T-cell (primary cell): ENCODE measurements at regions not wholly inside any gene's neighbourhood (a gene's known extent, or its start where the extent isn't known, plus 50 kb on each side); places are given as distances from the start of the nearest gene placed in this dataset.

Experiments used
- ATAC-seq, 4 experiments: fragments of 200-7000 bp in 3 of 4; fragments of 150-1000 bp in 1 of 4; cut with Tn5 transposase; replicated peaks in 1 of 4; 1 replicate in 3 of 4; 2 replicates in 1 of 4; pipeline ENCODE4 v1.10.0; 2021; ENCODE audit warnings: moderate library complexity in 3 of 4, mild to moderate bottlenecking in 2 of 4, moderate number of reproducible peaks in 1 of 4
- CTCF ChIA-PET, 2 donors: fragments of 300-600 bp; sonication (Branson Sonifier 250); formaldehyde crosslinking; loops; one replicate each; lab custom pipeline; 2022; ENCODE audit warnings: antibody characterized with exemption in 2 of 2; lab: Charles Lee
- POLR2A ChIA-PET, 2 donors: fragments of 300-600 bp; sonication (Branson Sonifier 250); formaldehyde crosslinking; loops; one replicate each; lab custom pipeline; 2022; ENCODE audit warnings: antibody characterized with exemption in 2 of 2; lab: Charles Lee
- DNase-seq, 35 experiments: peaks; one replicate each; pipeline versions ENCODE4 v3.0.0 to v3.0.0-alpha.2; 2013 to 2023
- H3K27ac ChIP-seq: one replicate; pipeline ENCODE4 v1.5.1; 2013; ENCODE audit warnings: low read length
- H3K27me3 ChIP-seq, 2 experiments: replicated peaks in 1 of 2; 1 replicate in 1 of 2; 2 replicates in 1 of 2; pipeline versions ENCODE4 v1.6.1 to v1.7.0; 2013; ENCODE audit warnings: low read length in 1 of 2, mixed read lengths in 1 of 2; ENCODE audit not compliant: control insufficient read depth in 2 of 2, insufficient read depth in 2 of 2; ENCODE audit errors: extremely low read depth in 1 of 2
- H3K36me3 ChIP-seq, 2 donors: 1 replicate in 1 of 2; 2 replicates in 1 of 2; pipeline versions ENCODE4 v1.6.1 to v1.7.0; 2013; ENCODE audit warnings: low read length in 1 of 2; ENCODE audit not compliant: control insufficient read depth in 2 of 2, insufficient read depth in 1 of 2; ENCODE audit errors: extremely low read depth in 1 of 2
- H3K4me1 ChIP-seq, 2 experiments: 1 replicate in 1 of 2; 2 replicates in 1 of 2; pipeline versions ENCODE4 v1.6.1 to v1.7.0; 2013; ENCODE audit warnings: low read length in 2 of 2, mixed read lengths in 1 of 2; ENCODE audit not compliant: insufficient read depth in 2 of 2, control insufficient read depth in 1 of 2; ENCODE audit errors: extremely low read depth in 1 of 2
- H3K4me3 ChIP-seq, 2 donors: 1 replicate in 1 of 2; 2 replicates in 1 of 2; pipeline versions ENCODE4 v1.5.1 to v1.7.0; 2013; ENCODE audit warnings: mild to moderate bottlenecking in 2 of 2, low read length in 1 of 2, moderate library complexity in 1 of 2; ENCODE audit not compliant: control insufficient read depth in 1 of 2; ENCODE audit errors: extremely low read depth in 1 of 2
- H3K9me3 ChIP-seq: 2 replicates; pipeline ENCODE4 v1.7.0; 2013
- H3K27ac Mint-ChIP-seq, 2 donors: one replicate each; pipeline ENCODE4 v1.8.0; 2020 to 2021; ENCODE audit warnings: mild to moderate bottlenecking in 2 of 2, mixed read lengths in 2 of 2
- H3K27me3 Mint-ChIP-seq, 2 donors: one replicate each; pipeline ENCODE4 v1.8.0; 2021 to 2022; ENCODE audit warnings: mixed read lengths in 2 of 2
- H3K36me3 Mint-ChIP-seq: one replicate; pipeline ENCODE4 v1.8.0; 2021; ENCODE audit warnings: mixed read lengths
- H3K4me1 Mint-ChIP-seq, 3 donors: one replicate each; pipeline ENCODE4 v1.8.0; 2020 to 2022; ENCODE audit warnings: mixed read lengths in 3 of 3, mild to moderate bottlenecking in 1 of 3
- H3K4me3 Mint-ChIP-seq, 3 donors: one replicate each; pipeline ENCODE4 v1.8.0; 2020 to 2022; ENCODE audit warnings: mild to moderate bottlenecking in 3 of 3, mixed read lengths in 3 of 3, moderate library complexity in 3 of 3
- H3K9me3 Mint-ChIP-seq, 3 donors: one replicate each; pipeline ENCODE4 v1.8.0; 2020 to 2022; ENCODE audit warnings: mixed read lengths in 3 of 3
- WGBS: methylation state at CpG from one replicate; pipeline ENCODE4 v1.1.5; 2013; ENCODE audit warnings: missing lambda C conversion rate; ENCODE audit not compliant: insufficient coverage; 5-methylcytosine and 5-hydroxymethylcytosine counted together

DNA sequence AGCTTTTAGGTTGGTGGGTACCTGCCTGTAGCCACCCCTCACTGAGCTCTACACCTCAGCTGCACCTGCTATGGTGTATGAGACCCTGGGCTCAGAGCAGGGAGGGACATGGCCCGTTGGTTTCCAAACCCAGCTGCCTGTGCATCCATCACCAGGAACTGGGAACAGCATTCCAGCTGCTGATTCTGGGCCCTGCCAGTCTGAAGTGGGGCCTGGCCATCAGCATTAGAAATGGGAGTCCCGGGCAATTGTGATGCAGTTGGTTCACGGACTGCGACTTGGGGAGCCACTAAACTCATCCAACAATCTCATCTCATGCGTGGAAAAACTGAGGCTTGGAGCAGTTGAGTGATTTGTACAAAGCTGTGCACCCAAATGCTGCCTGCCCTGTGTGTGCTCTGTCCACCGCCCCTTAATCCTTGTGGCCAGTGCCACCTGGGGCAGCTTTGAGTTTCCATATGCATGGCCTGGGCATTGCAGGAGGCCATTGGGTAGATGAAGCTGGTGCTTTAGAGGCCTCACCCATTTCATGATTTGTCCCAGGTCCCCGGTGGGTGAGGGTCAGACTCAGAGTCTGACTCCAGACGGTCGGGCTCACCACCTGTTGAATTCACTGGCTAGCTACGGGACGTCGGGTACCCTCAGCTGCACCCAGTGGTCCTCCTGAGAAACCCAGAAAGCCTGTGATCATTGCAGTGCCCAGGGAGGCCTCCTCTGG, 109.0 kb upstream of the SHH start:
- Histone ChIP-seq H3K27me3 (peaks cover 0 to 14% of the 10 kb centered on the region in 2 experiments), H3K4me3 (no peak overlapping the region), H3K4me1 (no peaks in the 10 kb centered on the region), H3K36me3 (no peaks in the 10 kb centered on the region), H3K9me3 (no peaks in the 10 kb centered on the region), H3K27ac (no peak overlapping the region)
- H3K4me1 Mint-ChIP-seq = no peaks in the 10 kb centered on the region
- DNase-seq (no peak), ATAC-seq (no peak)
- no peaks in the 10 kb centered on the region for H3K36me3 Mint-ChIP-seq
- ChIA-PET CTCF (no interaction called here), POLR2A (no interaction called here)
- 84% methylated on average over 8 of the region's 12 CpGs for WGBS
- H3K4me3 Mint-ChIP-seq = no peak overlapping the region
- no peak overlapping the region for H3K27ac Mint-ChIP-seq
- peaks cover 0 to 6% (median 0%) of the 10 kb centered on the region in 3 donors for H3K9me3 Mint-ChIP-seq
- peaks cover 1 to 6% of the 10 kb centered on the region in 2 donors for H3K27me3 Mint-ChIP-seq

DNA sequence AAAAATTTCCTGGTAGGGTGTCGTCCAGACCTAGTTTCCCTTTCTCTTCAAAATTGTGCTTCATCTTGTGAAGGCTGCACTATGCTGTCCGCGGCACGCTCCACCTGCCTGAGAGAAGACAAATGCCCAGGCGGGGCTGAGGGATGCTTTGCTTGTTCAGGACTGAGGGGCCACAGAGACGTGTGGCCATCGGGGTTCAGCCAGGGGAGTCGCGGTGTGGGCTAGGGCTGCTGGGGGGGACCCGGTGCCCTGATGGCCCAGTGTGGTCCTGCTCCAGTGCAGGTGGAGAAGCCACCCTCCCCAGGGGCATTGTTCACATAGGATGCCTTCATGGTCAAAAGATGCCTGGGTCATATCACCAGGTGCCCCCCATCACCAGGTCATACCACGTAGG, 107.8 kb upstream of the SHH start:
- CTCF ChIA-PET = no interaction called here
- POLR2A ChIA-PET = no interaction called here
- H3K27ac ChIP-seq = no peak overlapping the region

DNA sequence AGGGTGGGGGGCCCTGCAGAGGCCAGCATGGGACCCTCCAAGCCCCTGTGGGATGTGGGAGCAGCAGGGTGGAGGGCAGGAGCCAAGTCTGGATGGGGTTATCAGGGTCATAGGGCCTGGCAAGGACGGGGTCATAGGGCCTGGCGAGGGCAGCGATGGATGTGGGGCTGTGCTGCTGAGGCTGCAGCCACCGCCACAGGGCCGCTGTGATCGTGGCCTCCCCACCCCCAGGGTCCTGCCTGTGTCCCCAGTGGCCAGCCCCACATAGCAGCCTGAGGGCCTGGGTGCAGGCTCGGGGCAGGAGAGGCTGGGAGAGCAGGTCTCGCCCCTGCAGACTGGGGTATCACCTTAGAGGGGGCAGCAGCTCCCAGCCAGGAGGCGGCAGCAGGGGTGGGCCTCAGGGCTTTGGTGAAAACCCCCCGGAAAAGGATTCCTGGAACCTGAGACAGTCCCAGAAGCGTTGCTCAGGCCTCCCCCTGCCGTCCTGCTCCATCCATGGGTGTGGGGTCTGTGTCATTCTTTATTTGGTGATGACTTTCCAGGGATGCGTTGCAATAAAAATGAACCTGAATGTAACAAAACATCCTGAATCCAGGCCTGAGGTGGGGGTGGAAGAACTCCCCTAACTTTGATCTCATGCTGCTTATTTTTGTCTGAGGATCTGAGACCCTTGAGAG, 107.3 kb upstream of the SHH start:
- Mint-ChIP-seq H3K4me1 (no peaks in the 10 kb centered on the region), H3K27me3 (peaks cover 1 to 7% of the 10 kb centered on the region in 2 donors), H3K9me3 (peaks cover 0 to 6% (median 0%) of the 10 kb centered on the region in 3 donors), H3K36me3 (no peaks in the 10 kb centered on the region), H3K27ac (no peak overlapping the region), H3K4me3 (no peak overlapping the region)
- DNase-seq (no peak), ATAC-seq (no peak)
- Histone ChIP-seq H3K9me3 (no peaks in the 10 kb centered on the region), H3K4me3 (no peak overlapping the region), H3K36me3 (no peaks in the 10 kb centered on the region), H3K27me3 (peaks cover 0 to 10% of the 10 kb centered on the region in 2 experiments), H3K27ac (no peak overlapping the region), H3K4me1 (no peaks in the 10 kb centered on the region)
- 74% methylated on average over 3 of the region's 13 CpGs for WGBS
- ChIA-PET CTCF (interaction anchor here in 1 of 2 donors (0.5 kb wide), 1 partner anchor 1982 kb away, joined by 3 read pairs; no protein-coding TSS in a partner anchor), POLR2A (no interaction called here)

More for the DNA sequence above, 107.8 kb upstream of the SHH start:
- WGBS = 90% methylated on average over 2 of the region's 11 CpGs
- H3K36me3 Mint-ChIP-seq = no peaks in the 10 kb centered on the region
- no peak overlapping the region for H3K4me3 Mint-ChIP-seq
- peaks cover 0 to 10% of the 10 kb centered on the region in 2 experiments for H3K27me3 ChIP-seq
- peaks cover 0 to 6% (median 0%) of the 10 kb centered on the region in 3 donors for H3K9me3 Mint-ChIP-seq
- no peaks in the 10 kb centered on the region for H3K4me1 ChIP-seq
- H3K27me3 Mint-ChIP-seq = peaks cover 1 to 7% of the 10 kb centered on the region in 2 donors
- no peak overlapping the region for H3K27ac Mint-ChIP-seq
- no peak overlapping the region for H3K4me3 ChIP-seq
- no peaks in the 10 kb centered on the region for H3K4me1 Mint-ChIP-seq
- H3K36me3 ChIP-seq = no peaks in the 10 kb centered on the region
- H3K9me3 ChIP-seq = no peaks in the 10 kb centered on the region
- ATAC-seq = no peak
- no peak for DNase-seq

DNA sequence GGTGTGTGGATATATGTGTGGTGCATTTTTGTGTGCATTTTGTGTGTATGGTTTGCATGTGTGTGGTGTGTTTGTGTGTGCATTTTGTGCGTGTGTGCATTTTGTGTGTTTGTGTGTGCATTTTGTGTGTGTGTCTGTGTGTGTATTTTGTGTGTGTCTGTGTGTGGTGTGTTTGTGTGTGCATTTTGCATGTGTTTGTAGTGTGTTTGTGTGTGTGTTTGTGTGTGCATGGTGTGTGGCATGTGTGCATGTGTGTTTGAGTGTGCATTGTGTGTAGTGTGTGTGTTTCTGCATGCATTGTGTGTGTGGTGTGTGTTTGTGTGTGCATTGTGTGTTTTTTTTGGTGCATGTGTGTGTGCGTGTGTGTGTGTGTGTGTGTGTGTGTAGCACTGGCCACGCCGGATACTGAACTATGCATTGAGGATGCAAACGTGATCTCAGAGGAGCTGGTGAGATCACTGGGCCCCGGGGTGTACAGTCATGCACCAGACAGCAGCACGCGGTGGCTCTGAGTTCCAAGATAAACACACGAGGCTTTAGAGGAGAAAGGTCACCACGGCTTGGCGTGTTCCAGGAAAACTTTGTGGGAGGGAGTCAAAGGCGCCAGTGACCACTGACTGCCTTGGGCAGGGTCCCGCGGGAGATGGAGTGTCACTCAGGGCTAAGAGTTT, 106.6 kb upstream of the SHH start:
- Mint-ChIP-seq H3K4me3 (no peak overlapping the region), H3K4me1 (no peaks in the 10 kb centered on the region), H3K36me3 (no peaks in the 10 kb centered on the region), H3K9me3 (peaks cover 0 to 6% (median 0%) of the 10 kb centered on the region in 3 donors), H3K27ac (no peak overlapping the region), H3K27me3 (peaks cover 1 to 7% of the 10 kb centered on the region in 2 donors)
- POLR2A ChIA-PET = no interaction called here
- CTCF ChIA-PET = interaction anchor here in 1 of 2 donors (0.5 kb wide), 1 partner anchor 1981 kb away, joined by 3 read pairs; no protein-coding TSS in a partner anchor
- DNase-seq (no peak), ATAC-seq (no peak)
- 91% methylated on average over 13 of the region's 14 CpGs for WGBS
- no peak overlapping the region for H3K4me3 ChIP-seq
- no peak overlapping the region for H3K27ac ChIP-seq
- H3K36me3 ChIP-seq = no peaks in the 10 kb centered on the region
- no peaks in the 10 kb centered on the region for H3K9me3 ChIP-seq
- H3K4me1 ChIP-seq = no peaks in the 10 kb centered on the region
- H3K27me3 ChIP-seq = peaks cover 0 to 10% of the 10 kb centered on the region in 2 experiments

DNA sequence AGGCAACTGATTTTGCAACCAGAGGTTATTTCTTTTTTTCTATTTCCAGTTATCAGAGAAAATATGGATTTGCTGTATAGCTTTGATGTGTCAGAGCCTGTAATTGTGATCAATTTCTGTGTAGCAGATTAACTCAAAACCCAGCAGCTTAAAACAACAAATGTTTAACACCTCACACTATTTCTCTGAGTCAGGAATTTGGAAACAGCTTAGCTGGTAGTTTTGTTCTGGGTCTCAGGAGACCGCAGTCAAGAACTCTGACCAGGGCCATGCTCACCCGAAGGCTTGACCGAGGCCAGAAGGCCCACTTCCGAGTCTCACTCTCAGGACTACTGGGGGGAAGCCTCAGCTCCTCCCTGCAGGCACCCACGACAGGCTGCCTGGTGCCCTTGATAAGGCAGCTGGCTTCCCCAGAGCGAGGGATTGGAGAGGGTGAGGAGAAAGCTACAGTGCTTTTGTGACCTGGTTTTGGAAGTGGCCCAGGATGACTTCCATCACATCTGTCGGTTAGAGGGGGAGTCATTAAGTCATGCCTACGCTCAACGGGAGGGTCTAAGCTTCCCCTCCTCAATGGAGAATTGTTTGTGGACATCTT, 105.7 kb upstream of the SHH start:
- H3K27ac ChIP-seq = no peak overlapping the region
- ChIA-PET POLR2A (no interaction called here), CTCF (no interaction called here)
- ATAC-seq (no peak), DNase-seq (no peak)
- peaks cover 0 to 10% of the 10 kb centered on the region in 2 experiments for H3K27me3 ChIP-seq
- Mint-ChIP-seq H3K27ac (no peak overlapping the region), H3K36me3 (no peaks in the 10 kb centered on the region), H3K27me3 (peaks cover 1 to 7% of the 10 kb centered on the region in 2 donors), H3K4me3 (no peak overlapping the region), H3K9me3 (peaks cover 0 to 6% (median 0%) of the 10 kb centered on the region in 3 donors), H3K4me1 (no peaks in the 10 kb centered on the region)
- 83% methylated on average over 7 of the region's 9 CpGs for WGBS
- no peak overlapping the region for H3K4me3 ChIP-seq
- H3K4me1 ChIP-seq = no peaks in the 10 kb centered on the region
- no peaks in the 10 kb centered on the region for H3K36me3 ChIP-seq
- no peaks in the 10 kb centered on the region for H3K9me3 ChIP-seq

DNA sequence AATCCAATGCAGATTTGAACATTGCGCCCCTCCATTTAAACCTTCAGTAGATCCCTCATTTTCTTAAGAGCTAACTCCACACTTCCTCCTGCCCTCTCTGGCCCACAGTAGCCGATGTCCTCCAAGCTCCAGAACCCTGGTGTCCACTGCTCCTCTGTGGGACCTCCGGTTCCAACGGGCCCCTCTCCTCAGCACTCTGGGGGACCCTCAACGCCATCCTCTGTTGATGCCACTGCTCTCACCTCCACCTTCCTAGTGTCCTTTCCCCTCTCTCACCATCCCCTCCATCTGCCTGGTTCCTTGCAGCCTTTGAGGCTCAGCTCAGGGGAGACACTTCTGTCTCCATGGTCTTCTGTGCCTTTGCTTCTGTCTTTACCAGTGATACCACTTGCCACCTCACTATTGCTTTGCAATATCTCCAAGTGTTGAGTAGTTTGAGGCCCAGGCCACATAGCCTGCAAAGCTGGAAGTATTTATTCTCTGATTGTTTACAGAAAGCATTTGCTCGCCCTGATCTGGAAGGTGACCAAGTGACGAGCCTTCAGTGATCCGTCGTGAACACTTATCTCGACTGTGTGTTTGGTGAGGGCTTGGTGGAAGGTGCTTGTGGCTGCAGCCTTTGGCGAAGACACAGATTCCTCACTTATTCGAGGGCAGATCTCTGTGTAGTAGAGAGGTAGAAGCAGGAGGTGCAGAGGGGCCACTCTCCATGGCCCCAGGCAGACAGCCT, 104.8 kb upstream of the SHH start:
- no peaks in the 10 kb centered on the region for H3K4me1 Mint-ChIP-seq
- peaks cover 1 to 7% (median 5%) of the 10 kb centered on the region in 3 donors for H3K9me3 Mint-ChIP-seq
- DNase-seq (no peak), ATAC-seq (no peak)
- CTCF ChIA-PET = no interaction called here
- H3K36me3 Mint-ChIP-seq = no peaks in the 10 kb centered on the region
- H3K27me3 Mint-ChIP-seq = peaks cover 1 to 7% of the 10 kb centered on the region in 2 donors
- H3K27ac Mint-ChIP-seq = no peak overlapping the region
- H3K9me3 ChIP-seq = no peaks in the 10 kb centered on the region
- H3K4me3 ChIP-seq = no peak overlapping the region
- no peak overlapping the region for H3K4me3 Mint-ChIP-seq
- H3K27me3 ChIP-seq = peaks cover 0 to 8% of the 10 kb centered on the region in 2 experiments
- 77% methylated on average over 10 of the region's 12 CpGs for WGBS
- H3K4me1 ChIP-seq = no peaks in the 10 kb centered on the region
- no peak overlapping the region for H3K27ac ChIP-seq
- POLR2A ChIA-PET = no interaction called here
- H3K36me3 ChIP-seq = no peaks in the 10 kb centered on the region
